ENCODE measurements at regions not wholly inside any gene's neighbourhood (a gene's known extent, or its start where the extent isn't known, plus 50 kb on each side); places are given as distances from the start of the nearest gene placed in this dataset.

DNA sequence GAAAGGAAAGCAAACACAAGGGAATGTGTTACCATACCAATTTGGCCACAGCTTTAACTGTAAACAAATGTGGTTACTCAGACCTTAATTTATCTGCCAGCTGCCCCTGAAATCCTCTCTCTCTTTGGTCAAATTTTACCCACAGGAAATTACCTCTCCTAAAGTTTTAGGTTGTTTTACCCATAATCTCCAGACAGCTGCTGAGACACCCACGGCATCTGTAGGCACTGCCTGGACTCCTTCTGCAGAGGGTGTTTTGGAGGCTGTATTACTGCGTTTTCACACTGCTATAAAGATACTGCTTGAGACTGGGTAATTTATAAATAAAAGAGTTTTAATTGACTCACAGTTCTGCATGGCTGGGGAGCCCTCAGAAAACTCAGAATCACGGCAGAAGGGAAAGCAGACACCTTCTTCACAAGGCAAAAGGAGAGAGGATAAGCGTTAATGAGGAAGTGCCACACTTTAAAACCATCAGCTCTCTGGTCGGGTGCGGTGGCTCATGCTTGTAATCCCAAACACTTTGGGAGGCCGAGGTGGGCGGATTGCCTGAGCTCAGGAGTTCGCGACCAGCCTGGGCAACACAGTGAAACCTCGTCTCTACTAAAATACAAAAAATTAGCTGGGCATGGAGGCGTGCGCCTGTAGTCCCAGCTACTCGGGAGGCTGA lies 677.5 kb upstream of the FSHR start:
- TF ChIP-seq BRCA1 (IDR thresholded peaks at IDR 0.05; ENCODE audit: low read depth, low read length) (no peak), PML (IDR thresholded peaks at IDR 0.05; ENCODE audit: low read length) (no peak), NFIC (IDR thresholded peaks at IDR 0.05; ENCODE audit: low read depth, low read length) (no peak), BHLHE40 (IDR thresholded peaks at IDR 0.05; ENCODE audit: borderline replicate concordance in 1 of 2, low read depth in 2 of 2, low read length in 1 of 2) (no peak), FOXK2 (IDR thresholded peaks at IDR 0.05) (no peak), BCL11A (IDR thresholded peaks at IDR 0.05; ENCODE audit: low read depth, low read length) (no peak), ZSCAN29 (IDR thresholded peaks at IDR 0.05) (no peak)
- TF ChIP-seq, protein P1, sequence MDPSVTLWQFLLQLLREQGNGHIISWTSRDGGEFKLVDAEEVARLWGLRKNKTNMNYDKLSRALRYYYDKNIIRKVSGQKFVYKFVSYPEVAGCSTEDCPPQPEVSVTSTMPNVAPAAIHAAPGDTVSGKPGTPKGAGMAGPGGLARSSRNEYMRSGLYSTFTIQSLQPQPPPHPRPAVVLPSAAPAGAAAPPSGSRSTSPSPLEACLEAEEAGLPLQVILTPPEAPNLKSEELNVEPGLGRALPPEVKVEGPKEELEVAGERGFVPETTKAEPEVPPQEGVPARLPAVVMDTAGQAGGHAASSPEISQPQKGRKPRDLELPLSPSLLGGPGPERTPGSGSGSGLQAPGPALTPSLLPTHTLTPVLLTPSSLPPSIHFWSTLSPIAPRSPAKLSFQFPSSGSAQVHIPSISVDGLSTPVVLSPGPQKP (IDR thresholded peaks at IDR 0.05; ENCODE audit: low read depth, low read length), result no peak
- TF ChIP-seq, protein P2, sequence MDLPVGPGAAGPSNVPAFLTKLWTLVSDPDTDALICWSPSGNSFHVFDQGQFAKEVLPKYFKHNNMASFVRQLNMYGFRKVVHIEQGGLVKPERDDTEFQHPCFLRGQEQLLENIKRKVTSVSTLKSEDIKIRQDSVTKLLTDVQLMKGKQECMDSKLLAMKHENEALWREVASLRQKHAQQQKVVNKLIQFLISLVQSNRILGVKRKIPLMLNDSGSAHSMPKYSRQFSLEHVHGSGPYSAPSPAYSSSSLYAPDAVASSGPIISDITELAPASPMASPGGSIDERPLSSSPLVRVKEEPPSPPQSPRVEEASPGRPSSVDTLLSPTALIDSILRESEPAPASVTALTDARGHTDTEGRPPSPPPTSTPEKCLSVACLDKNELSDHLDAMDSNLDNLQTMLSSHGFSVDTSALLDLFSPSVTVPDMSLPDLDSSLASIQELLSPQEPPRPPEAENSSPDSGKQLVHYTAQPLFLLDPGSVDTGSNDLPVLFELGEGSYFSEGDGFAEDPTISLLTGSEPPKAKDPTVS (IDR thresholded peaks at IDR 0.05; ENCODE audit: low read depth, low read length), result no peak
- TF ChIP-seq, protein P3, sequence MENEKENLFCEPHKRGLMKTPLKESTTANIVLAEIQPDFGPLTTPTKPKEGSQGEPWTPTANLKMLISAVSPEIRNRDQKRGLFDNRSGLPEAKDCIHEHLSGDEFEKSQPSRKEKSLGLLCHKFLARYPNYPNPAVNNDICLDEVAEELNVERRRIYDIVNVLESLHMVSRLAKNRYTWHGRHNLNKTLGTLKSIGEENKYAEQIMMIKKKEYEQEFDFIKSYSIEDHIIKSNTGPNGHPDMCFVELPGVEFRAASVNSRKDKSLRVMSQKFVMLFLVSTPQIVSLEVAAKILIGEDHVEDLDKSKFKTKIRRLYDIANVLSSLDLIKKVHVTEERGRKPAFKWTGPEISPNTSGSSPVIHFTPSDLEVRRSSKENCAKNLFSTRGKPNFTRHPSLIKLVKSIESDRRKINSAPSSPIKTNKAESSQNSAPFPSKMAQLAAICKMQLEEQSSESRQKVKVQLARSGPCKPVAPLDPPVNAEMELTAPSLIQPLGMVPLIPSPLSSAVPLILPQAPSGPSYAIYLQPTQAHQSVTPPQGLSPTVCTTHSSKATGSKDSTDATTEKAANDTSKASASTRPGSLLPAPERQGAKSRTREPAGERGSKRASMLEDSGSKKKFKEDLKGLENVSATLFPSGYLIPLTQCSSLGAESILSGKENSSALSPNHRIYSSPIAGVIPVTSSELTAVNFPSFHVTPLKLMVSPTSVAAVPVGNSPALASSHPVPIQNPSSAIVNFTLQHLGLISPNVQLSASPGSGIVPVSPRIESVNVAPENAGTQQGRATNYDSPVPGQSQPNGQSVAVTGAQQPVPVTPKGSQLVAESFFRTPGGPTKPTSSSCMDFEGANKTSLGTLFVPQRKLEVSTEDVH (IDR thresholded peaks at IDR 0.05; ENCODE audit: low read depth, partially characterized antibody), result no peak
- TF ChIP-seq, protein P4, sequence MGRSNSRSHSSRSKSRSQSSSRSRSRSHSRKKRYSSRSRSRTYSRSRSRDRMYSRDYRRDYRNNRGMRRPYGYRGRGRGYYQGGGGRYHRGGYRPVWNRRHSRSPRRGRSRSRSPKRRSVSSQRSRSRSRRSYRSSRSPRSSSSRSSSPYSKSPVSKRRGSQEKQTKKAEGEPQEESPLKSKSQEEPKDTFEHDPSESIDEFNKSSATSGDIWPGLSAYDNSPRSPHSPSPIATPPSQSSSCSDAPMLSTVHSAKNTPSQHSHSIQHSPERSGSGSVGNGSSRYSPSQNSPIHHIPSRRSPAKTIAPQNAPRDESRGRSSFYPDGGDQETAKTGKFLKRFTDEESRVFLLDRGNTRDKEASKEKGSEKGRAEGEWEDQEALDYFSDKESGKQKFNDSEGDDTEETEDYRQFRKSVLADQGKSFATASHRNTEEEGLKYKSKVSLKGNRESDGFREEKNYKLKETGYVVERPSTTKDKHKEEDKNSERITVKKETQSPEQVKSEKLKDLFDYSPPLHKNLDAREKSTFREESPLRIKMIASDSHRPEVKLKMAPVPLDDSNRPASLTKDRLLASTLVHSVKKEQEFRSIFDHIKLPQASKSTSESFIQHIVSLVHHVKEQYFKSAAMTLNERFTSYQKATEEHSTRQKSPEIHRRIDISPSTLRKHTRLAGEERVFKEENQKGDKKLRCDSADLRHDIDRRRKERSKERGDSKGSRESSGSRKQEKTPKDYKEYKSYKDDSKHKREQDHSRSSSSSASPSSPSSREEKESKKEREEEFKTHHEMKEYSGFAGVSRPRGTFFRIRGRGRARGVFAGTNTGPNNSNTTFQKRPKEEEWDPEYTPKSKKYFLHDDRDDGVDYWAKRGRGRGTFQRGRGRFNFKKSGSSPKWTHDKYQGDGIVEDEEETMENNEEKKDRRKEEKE (IDR thresholded peaks at IDR 0.05), result no peak
- H3K27me3 ChIP-seq (replicated peaks in 1 of 2; ENCODE audit: control insufficient read depth in 2 of 2, insufficient read depth in 2 of 2, low read length in 1 of 2), result no peaks in the 10 kb centered on the region
- H3K9me3 ChIP-seq (replicated peaks; ENCODE audit: control insufficient read depth, insufficient read depth, low read length), result no peaks in the 10 kb centered on the region
- no peak overlapping the region for H2AFZ ChIP-seq (ENCODE audit: control insufficient read depth, low read depth, low read length)
- SMC1A ChIA-PET (ENCODE audit: uncharacterized antibody, unreplicated experiment), result no interaction called here
- ATAC-seq (no peak), DNase-seq (ENCODE audit: low read depth, low spot score) (no peak), FAIRE-seq (no peak)
- H3K4me2 ChIP-seq (ENCODE audit: control insufficient read depth, insufficient read depth), result no peak overlapping the region
- no peaks in the 10 kb centered on the region for H3K4me1 ChIP-seq (ENCODE audit: control insufficient read depth, insufficient read depth, low read length)
- no peaks in the 10 kb centered on the region for H3K79me2 ChIP-seq (ENCODE audit: control insufficient read depth, insufficient read depth, low read length)
- H4K20me1 ChIP-seq (ENCODE audit: control insufficient read depth, insufficient read depth), result no peaks in the 10 kb centered on the region
- POLR2A ChIA-PET, result no interaction called here
- intact Hi-C loops (cut with micrococcal nuclease; ENCODE audit: unreplicated experiment), result no loop called here
- no peak overlapping the region for H3K9ac ChIP-seq (ENCODE audit: control insufficient read depth, insufficient read depth, low read length)
- CTCF ChIA-PET, result no interaction called here
- H3K36me3 ChIP-seq (ENCODE audit: control insufficient read depth in 2 of 2, insufficient read depth in 2 of 2, low read length in 1 of 2), result no peaks in the 10 kb centered on the region
- no peak overlapping the region for H3K4me3 ChIP-seq
- no TSS peak for BruUV-seq (replicated peaks)
- in situ Hi-C loops (cut with MboI), result no loop called here
- RAD21 ChIA-PET (ENCODE audit: unreplicated experiment), result no interaction called here
- H3K27ac ChIP-seq (ENCODE audit: control insufficient read depth, insufficient read depth), result no peak overlapping the region
- WGBS (ENCODE audit: insufficient coverage, insufficient replicate concordance, low lambda C conversion rate, missing lambda C conversion rate), result 25% methylated on average over 14 of the region's 14 CpGs
